Stomach (tissue), 8 donors: ENCODE measurements at regions not wholly inside any gene's neighbourhood (a gene's known extent, or its start where the extent isn't known, plus 50 kb on each side); places are given as distances from the start of the nearest gene placed in this dataset.

Experiments used
- DNase-seq, 2 donors: peaks; one replicate each; pipeline versions ENCODE4 v3.0.0 to v3.0.0-alpha.2; 2013 to 2019
- H3K27ac ChIP-seq, 5 donors: fragments of 200-600 bp in 4 of 5; sonication (generic) in 4 of 5; one replicate each; pipeline ENCODE4 v1.5.1; 2013 to 2019; ENCODE audit warnings: mild to moderate bottlenecking in 1 of 5, moderate library complexity in 1 of 5
- H3K27me3 ChIP-seq, 3 donors: fragments of 200-600 bp; sonication (generic); one replicate each; pipeline ENCODE4 v1.5.1; 2017 to 2019; ENCODE audit warnings: mixed run types in 1 of 3
- H3K36me3 ChIP-seq, 4 donors: fragments of 200-600 bp; sonication (generic); 1 replicate in 3 of 4; 2 replicates in 1 of 4; pipeline ENCODE4 v1.5.1; 2016 to 2019
- H3K4me1 ChIP-seq, 4 donors: fragments of 200-600 bp; sonication (generic); one replicate each; pipeline ENCODE4 v1.5.1; 2016 to 2019
- H3K4me3 ChIP-seq, 4 donors: fragments of 200-600 bp; sonication (generic) in 3 of 4; one replicate each; pipeline ENCODE4 v1.5.1; 2016 to 2019; ENCODE audit warnings: mild to moderate bottlenecking in 1 of 4
- H3K9me3 ChIP-seq, 4 donors: fragments of 200-600 bp; sonication (generic); one replicate each; pipeline ENCODE4 v1.5.1; 2016 to 2019
- CTCF ChIP-seq, 7 experiments: fragments of 450-650 bp in 4 of 7; fragments of 200-600 bp in 3 of 7; sonication (generic) in 3 of 7; IDR thresholded peaks; one replicate each; pipeline ENCODE4 v1.5.1; 2016 to 2019; ENCODE audit warnings: antibody characterized with exemption in 7 of 7, control low read depth in 2 of 7, mild to moderate bottlenecking in 1 of 7
- EP300 ChIP-seq: sonication (generic); formaldehyde crosslinking; IDR thresholded peaks from one replicate; pipeline ENCODE4 v1.6.1; 2017; ENCODE audit warnings: antibody characterized with exemption
- POLR2A ChIP-seq, 4 donors: fragments of 450-650 bp; IDR thresholded peaks; one replicate each; pipeline ENCODE4 v1.6.1; 2016; ENCODE audit warnings: antibody characterized with exemption in 4 of 4, control low read depth in 2 of 4, mild to moderate bottlenecking in 1 of 4, moderate library complexity in 1 of 4
- POLR2AphosphoS5 ChIP-seq, 3 donors: sonication (generic); formaldehyde crosslinking; IDR thresholded peaks; one replicate each; pipeline ENCODE4 v1.6.1; 2016; ENCODE audit warnings: antibody characterized with exemption in 3 of 3
- WGBS, 5 donors: extraction: QIAGEN DNeasy Blood & Tissue Kit in 3 of 5; methylation state at CpG; one replicate each; pipeline versions ENCODE4 v1.1.5 to v1.1.7; 2013 to 2018; 5-methylcytosine and 5-hydroxymethylcytosine counted together
- intact Hi-C: fragments of 100-400 bp; cut with DNase I; formaldehyde crosslinking; loops from one replicate; pipeline ENCODE4 v1.15.1; 2023; ENCODE audit warnings: low total_unique reads
- donor health status: healthy with polysubstance abuse.
- donor health status: Bipolar disorder and iron deficiency.
- donor health status: healthy.

GRCh38 chr5:174344335-174344734 lies 298.8 kb downstream of the NSG2 start:
- H3K4me3 ChIP-seq, result no peak overlapping the region
- peaks cover 0 to 20% (median 2%) of the 10 kb centered on the region in 3 donors for H3K27me3 ChIP-seq
- no peak for DNase-seq
- peaks cover 0 to 8% (median 6%) of the 10 kb centered on the region in 4 donors for H3K9me3 ChIP-seq
- H3K4me1 ChIP-seq, result no peaks in the 10 kb centered on the region
- no peak for TF ChIP-seq POLR2AphosphoS5 (IDR thresholded peaks at IDR 0.05)
- TF ChIP-seq CTCF (IDR thresholded peaks at IDR 0.05), result no peak
- no peak for TF ChIP-seq EP300
- no peak for TF ChIP-seq POLR2A (IDR thresholded peaks at IDR 0.05)
- no peak overlapping the region for H3K27ac ChIP-seq
- WGBS, 5 donors, result 60 to 79% (median 68%) methylated on average over 4 of the region's 4 CpGs
- intact Hi-C loops, result no loop called here
- no peaks in the 10 kb centered on the region for H3K36me3 ChIP-seq

GRCh38 chr5:174347183-174347582 lies 301.7 kb downstream of the NSG2 start:
- no peak for DNase-seq
- no peak for TF ChIP-seq POLR2AphosphoS5 (IDR thresholded peaks at IDR 0.05)
- TF ChIP-seq POLR2A (IDR thresholded peaks at IDR 0.05), result no peak
- TF ChIP-seq CTCF (IDR thresholded peaks at IDR 0.05), result no peak
- no peak for TF ChIP-seq EP300
- intact Hi-C loops, result no loop called here
- no peak overlapping the region for H3K27ac ChIP-seq
- H3K36me3 ChIP-seq, result no peaks in the 10 kb centered on the region
- WGBS, 5 donors, result 71 to 100% (median 88%) methylated on average over 1 of the region's 1 CpG
- H3K9me3 ChIP-seq, result peaks cover 0 to 8% (median 6%) of the 10 kb centered on the region in 4 donors
- no peaks in the 10 kb centered on the region for H3K4me1 ChIP-seq
- peaks cover 0 to 10% (median 0%) of the 10 kb centered on the region in 3 donors for H3K27me3 ChIP-seq
- no peak overlapping the region for H3K4me3 ChIP-seq

GRCh38 chr5:174348311-174348981 lies 302.9 kb downstream of the NSG2 start:
- Histone ChIP-seq H3K9me3 (peaks cover 0 to 8% (median 6%) of the 10 kb centered on the region in 4 donors), H3K27ac (no peak overlapping the region), H3K4me3 (no peak overlapping the region), H3K4me1 (no peaks in the 10 kb centered on the region), H3K27me3 (peaks cover 0 to 10% (median 0%) of the 10 kb centered on the region in 3 donors), H3K36me3 (no peaks in the 10 kb centered on the region)
- intact Hi-C loops, result no loop called here
- no peak for TF ChIP-seq CTCF (IDR thresholded peaks at IDR 0.05)
- TF ChIP-seq EP300, result no peak
- no peak for TF ChIP-seq POLR2AphosphoS5 (IDR thresholded peaks at IDR 0.05)
- TF ChIP-seq POLR2A (IDR thresholded peaks at IDR 0.05), result no peak
- WGBS, 5 donors, result 55 to 74% (median 64%) methylated on average over 8 of the region's 8 CpGs
- DNase-seq, result peak in 1 of 2 donors; percentile 10

GRCh38 chr5:174352681-174353080 lies 307.2 kb downstream of the NSG2 start:
- Histone ChIP-seq H3K27me3 (no peaks in the 10 kb centered on the region), H3K9me3 (no peaks in the 10 kb centered on the region), H3K4me1 (no peaks in the 10 kb centered on the region), H3K36me3 (no peaks in the 10 kb centered on the region), H3K27ac (no peak overlapping the region), H3K4me3 (no peak overlapping the region)
- DNase-seq, result no peak
- TF ChIP-seq POLR2AphosphoS5 (IDR thresholded peaks at IDR 0.05) (no peak), CTCF (IDR thresholded peaks at IDR 0.05) (no peak), POLR2A (IDR thresholded peaks at IDR 0.05) (no peak)
- intact Hi-C loops, result no loop called here
- WGBS, 5 donors, result 69 to 79% (median 72%) methylated on average over 4 of the region's 4 CpGs
